Heart right ventricle (tissue), 16 donors: ENCODE measurements at regions not wholly inside any gene's neighbourhood (a gene's known extent, or its start where the extent isn't known, plus 50 kb on each side); places are given as distances from the start of the nearest gene placed in this dataset.

Experiments
- ATAC-seq, 8 donors: fragments of 200-7000 bp; cut with Tn5 transposase; one replicate each; pipeline ENCODE4 v1.9.1; 2020; ENCODE audit warnings: mild to moderate bottlenecking in 8 of 8, moderate library complexity in 8 of 8, moderate number of reproducible peaks in 1 of 8
- DNase-seq, 2 donors: peaks; one replicate each; pipeline ENCODE4 v3.0.0-alpha.2; 2020
- H3K27ac ChIP-seq, 10 donors: fragments of 200-600 bp; sonication (generic) in 2 of 10; one replicate each; pipeline versions ENCODE4 v1.5.0 to v1.8.0; 2020 to 2022; ENCODE audit warnings: mild to moderate bottlenecking in 3 of 10
- H3K27me3 ChIP-seq, 7 donors: fragments of 200-600 bp; one replicate each; pipeline ENCODE4 v1.8.0; 2021 to 2022; ENCODE audit warnings: mild to moderate bottlenecking in 2 of 7
- H3K36me3 ChIP-seq, 9 donors: fragments of 200-600 bp; sonication (generic) in 1 of 9; one replicate each; pipeline versions ENCODE4 v1.5.0 to v1.8.0; 2020 to 2022; ENCODE audit warnings: mild to moderate bottlenecking in 2 of 9
- H3K4me1 ChIP-seq, 9 donors: fragments of 200-600 bp; sonication (generic) in 1 of 9; one replicate each; pipeline versions ENCODE4 v1.5.0 to v1.8.0; 2020 to 2022; ENCODE audit warnings: mild to moderate bottlenecking in 4 of 9
- H3K4me3 ChIP-seq, 10 donors: fragments of 200-600 bp; sonication (generic) in 2 of 10; one replicate each; pipeline versions ENCODE4 v1.5.0 to v1.8.0; 2020 to 2022; ENCODE audit warnings: mild to moderate bottlenecking in 7 of 10, moderate library complexity in 2 of 10
- H3K9me3 ChIP-seq, 11 donors: fragments of 200-600 bp in 10 of 11; sonication (generic) in 2 of 11; one replicate each; pipeline versions ENCODE4 v1.5.0 to v1.8.0; 2013 to 2022; ENCODE audit warnings: mild to moderate bottlenecking in 2 of 11, control low read depth in 1 of 11, moderate library complexity in 1 of 11
- WGBS, 2 donors: extraction: QIAGEN DNeasy Blood & Tissue Kit; methylation state at CpG; one replicate each; pipeline ENCODE4 v1.1.7; 2013; ENCODE audit warnings: inconsistent platforms in 1 of 2; 5-methylcytosine and 5-hydroxymethylcytosine counted together
- intact Hi-C, 10 donors: fragments of 100-400 bp; cut with DNase I; formaldehyde crosslinking; loops; one replicate each; pipeline versions ENCODE4 v1.11.1 to v1.14.2; 2022
- TF ChIP-seq, protein P1 (sequence below), 9 donors: fragments of 200-600 bp; sonication (generic) in 2 of 9; IDR thresholded peaks; one replicate each; pipeline versions ENCODE4 v1.5.0 to v1.8.0; 2021 to 2022; ENCODE audit warnings: antibody characterized with exemption in 9 of 9, mild to moderate bottlenecking in 5 of 9, moderate library complexity in 1 of 9
- donor health status: Arrhythmogenic right ventricular cardiomyopathy.
- donor health status: ischemic (EF 13 %, LVEDD 7.1; RV severe dilation, severe dysfunction).
- donor health status: healthy with polysubstance abuse.
- donor health status: DM: no; HTN: yes; CAD: no.
- donor health status: DM: no; HTN: no; CAD: no.
- donor health status: ischemic (EF 25% LVEDD 6.9; RV normal size, moderate dysfunction).
- donor health status: ischemic (EF 25% LVEDD 5.7; RV mildly dilated, moderate dysfunction).
- donor health status: healthy.
- donor health status: DM: yes; HTN: yes; CAD: no.
- donor health status: Ischemic cardiomyopathy.
- donor health status: ischemic (EF 35%, LVEDD 5.7; RV mildly dilated, moderate dysfunction).
- donor health status: nonischemic (EF 11% LVEDD 7.7; RV severe dilation, severe dysfunction).
- donor health status: DM: yes; HTN: yes; CAD: no.
- donor health status: PGD.
- donor health status: ischemic (EF 29% LVEDD 5.4; RV normal size, mild dysfunction).
- donor health status: nonischemic (EF 23%, LVEDD 6.1; RV moderate dilation, normal function).

- WGBS, 2 donors: 25 to 27% methylated on average over 1 of the region's 1 CpG
- Histone ChIP-seq H3K36me3 (no peaks in the 10 kb centered on the region), H3K4me3 (no peak overlapping the region), H3K27ac (no peak overlapping the region), H3K27me3 (no peaks in the 10 kb centered on the region), H3K9me3 (no peaks in the 10 kb centered on the region), H3K4me1 (peaks cover 0 to 11% (median 0%) of the 10 kb centered on the region in 9 donors)
- TF ChIP-seq, protein P1, sequence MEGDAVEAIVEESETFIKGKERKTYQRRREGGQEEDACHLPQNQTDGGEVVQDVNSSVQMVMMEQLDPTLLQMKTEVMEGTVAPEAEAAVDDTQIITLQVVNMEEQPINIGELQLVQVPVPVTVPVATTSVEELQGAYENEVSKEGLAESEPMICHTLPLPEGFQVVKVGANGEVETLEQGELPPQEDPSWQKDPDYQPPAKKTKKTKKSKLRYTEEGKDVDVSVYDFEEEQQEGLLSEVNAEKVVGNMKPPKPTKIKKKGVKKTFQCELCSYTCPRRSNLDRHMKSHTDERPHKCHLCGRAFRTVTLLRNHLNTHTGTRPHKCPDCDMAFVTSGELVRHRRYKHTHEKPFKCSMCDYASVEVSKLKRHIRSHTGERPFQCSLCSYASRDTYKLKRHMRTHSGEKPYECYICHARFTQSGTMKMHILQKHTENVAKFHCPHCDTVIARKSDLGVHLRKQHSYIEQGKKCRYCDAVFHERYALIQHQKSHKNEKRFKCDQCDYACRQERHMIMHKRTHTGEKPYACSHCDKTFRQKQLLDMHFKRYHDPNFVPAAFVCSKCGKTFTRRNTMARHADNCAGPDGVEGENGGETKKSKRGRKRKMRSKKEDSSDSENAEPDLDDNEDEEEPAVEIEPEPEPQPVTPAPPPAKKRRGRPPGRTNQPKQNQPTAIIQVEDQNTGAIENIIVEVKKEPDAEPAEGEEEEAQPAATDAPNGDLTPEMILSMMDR (IDR thresholded peaks at IDR 0.05): no peak
- ATAC-seq: no peak
- intact Hi-C loops: no loop called here
- DNase-seq: no peak
Measured at GRCh38 chr5:15447209-15447608, 52.8 kb upstream of the FBXL7 start.

DNA sequence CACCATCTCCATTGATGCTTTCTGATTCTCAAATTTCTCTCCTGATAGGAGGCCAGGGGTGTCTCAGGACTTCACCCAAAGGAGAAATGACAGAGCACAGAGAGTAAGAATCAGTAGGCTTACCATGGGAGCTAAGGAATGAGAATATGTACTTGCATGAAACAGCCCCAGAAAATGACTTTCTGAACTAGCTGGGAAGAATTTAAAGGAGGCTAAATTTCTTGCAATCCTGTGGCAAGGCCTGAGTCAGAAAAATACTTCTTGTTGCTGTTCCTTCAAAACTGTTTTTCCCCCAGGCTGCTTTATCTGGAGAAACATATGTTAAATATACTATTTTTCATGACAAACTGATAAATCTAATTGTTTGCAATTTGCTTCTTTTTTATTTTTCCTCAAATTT is 53.4 kb upstream of the FBXL7 start:
- Histone ChIP-seq H3K4me1 (peaks cover 0 to 11% (median 0%) of the 10 kb centered on the region in 9 donors), H3K27me3 (no peaks in the 10 kb centered on the region), H3K4me3 (no peak overlapping the region), H3K27ac (no peak overlapping the region), H3K36me3 (no peaks in the 10 kb centered on the region), H3K9me3 (no peaks in the 10 kb centered on the region)
- DNase-seq (no peak), ATAC-seq (no peak)
- intact Hi-C loops: no loop called here
- TF ChIP-seq, protein P1 (IDR thresholded peaks at IDR 0.05): no peak

GRCh38 chr5:15442193-15442570 is 57.8 kb upstream of the FBXL7 start:
- 75 to 81% methylated on average over 1 of the region's 1 CpG for WGBS, 2 donors
- Histone ChIP-seq H3K4me1 (peaks cover 0 to 13% (median 3%) of the 10 kb centered on the region in 9 donors), H3K4me3 (no peak overlapping the region), H3K9me3 (peaks cover 0 to 6% (median 0%) of the 10 kb centered on the region in 11 donors), H3K36me3 (no peaks in the 10 kb centered on the region), H3K27me3 (no peaks in the 10 kb centered on the region), H3K27ac (no peak overlapping the region)
- TF ChIP-seq, protein P1 (IDR thresholded peaks at IDR 0.05): no peak
- ATAC-seq (no peak), DNase-seq (no peak)
- intact Hi-C loops: no loop called here

DNA sequence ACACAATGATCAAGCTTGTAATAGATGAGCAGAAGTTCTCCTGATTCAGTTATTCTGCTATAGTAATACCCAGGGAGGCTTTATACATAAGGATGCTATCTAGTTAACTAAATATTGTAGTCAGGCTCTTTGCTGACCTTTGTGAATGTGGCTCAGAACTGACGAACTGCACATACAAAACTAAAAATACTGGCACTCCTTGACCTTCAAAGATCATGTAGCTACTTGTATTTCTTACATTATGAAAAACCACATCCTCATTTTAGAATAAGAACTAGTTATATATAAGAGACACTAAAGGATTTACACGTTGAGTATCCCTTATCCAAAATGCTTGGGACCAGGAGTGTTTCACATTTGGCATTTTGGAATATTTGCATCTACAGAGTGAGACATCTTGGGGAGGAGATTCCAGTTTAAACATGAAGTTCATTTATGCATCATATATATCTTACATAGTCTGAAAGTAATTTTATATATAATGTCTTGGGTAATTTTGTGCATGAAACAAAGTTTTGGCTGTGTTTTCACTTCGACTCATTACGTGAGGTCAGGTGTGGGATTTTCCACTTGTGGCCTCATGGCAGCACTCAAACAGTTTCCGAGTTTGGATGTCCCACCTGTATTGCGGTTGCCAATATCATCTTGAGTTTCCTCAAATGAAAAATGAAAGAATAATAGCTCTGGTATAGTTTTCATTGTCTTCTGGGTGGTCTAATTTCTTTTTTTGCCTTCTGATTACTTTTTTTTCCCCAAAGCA is 58.4 kb upstream of the FBXL7 start:
- intact Hi-C loops: no loop called here
- no peak for DNase-seq
- H3K4me3 ChIP-seq: no peak overlapping the region
- 80 to 89% methylated on average over 6 of the region's 6 CpGs for WGBS, 2 donors
- H3K27ac ChIP-seq: no peak overlapping the region
- no peaks in the 10 kb centered on the region for H3K36me3 ChIP-seq
- no peaks in the 10 kb centered on the region for H3K27me3 ChIP-seq
- H3K4me1 ChIP-seq: peaks cover 0 to 13% (median 3%) of the 10 kb centered on the region in 9 donors
- no peak for ATAC-seq
- TF ChIP-seq, protein P1 (IDR thresholded peaks at IDR 0.05): no peak
- H3K9me3 ChIP-seq: peaks cover 0 to 6% (median 0%) of the 10 kb centered on the region in 11 donors
